GM18868 (cell line): ENCODE measurements at regions not wholly inside any gene's neighbourhood (a gene's known extent, or its start where the extent isn't known, plus 50 kb on each side); places are given as distances from the start of the nearest gene placed in this dataset.
A peak's percentile ranks its signal among the peaks of the same experiment; 100 is the strongest.

ENCODE experiments used
- ATAC-seq: cut with Tn5 transposase; IDR thresholded peaks from one replicate; pipeline ENCODE4 v1.9.1; 2021; ENCODE audit warnings: mild to moderate bottlenecking, moderate library complexity; ENCODE audit not compliant: unreplicated experiment

- ATAC-seq: no peak
Observed at GRCh38 chr4:3343358-3343757, 50.5 kb downstream of the RGS12 start.

- no peak for ATAC-seq
Observed at GRCh38 chr4:3344104-3344503, 51.3 kb downstream of the RGS12 start.

GRCh38 chr4:3344596-3344995, 51.8 kb downstream of the RGS12 start:
- ATAC-seq: no peak

GRCh38 chr4:3345384-3345783, 52.6 kb downstream of the RGS12 start:
- no peak for ATAC-seq

- ATAC-seq: no peak
Observed at GRCh38 chr4:3346146-3346545, 53.3 kb downstream of the RGS12 start.

- no peak for ATAC-seq
Observed at GRCh38 chr4:3347871-3348270, 55.0 kb downstream of the RGS12 start.

- ATAC-seq: no peak
Observed at GRCh38 chr4:3348621-3349020, 55.8 kb downstream of the RGS12 start.

GRCh38 chr4:3349116-3349515, 56.3 kb downstream of the RGS12 start:
- no peak for ATAC-seq

- ATAC-seq: no peak
Observed at GRCh38 chr4:3351997-3352396, 59.2 kb downstream of the RGS12 start.

- ATAC-seq: no peak
Observed at GRCh38 chr4:3352505-3352904, 59.7 kb downstream of the RGS12 start.

- ATAC-seq: no peak
Observed at GRCh38 chr4:3352941-3353594, 60.2 kb downstream of the RGS12 start.

- no peak for ATAC-seq
Observed at GRCh38 chr4:3353752-3354454, 61.1 kb downstream of the RGS12 start.

GRCh38 chr4:3354455-3354811, 61.6 kb downstream of the RGS12 start:
- ATAC-seq: no peak

GRCh38 chr4:3355266-3355748, 62.5 kb downstream of the RGS12 start:
- ATAC-seq: peak; percentile 84

- ATAC-seq: no peak
Observed at GRCh38 chr4:3358656-3359055, 65.8 kb downstream of the RGS12 start.

- no peak for ATAC-seq
Observed at GRCh38 chr4:3360777-3361176, 68.0 kb downstream of the RGS12 start.

- no peak for ATAC-seq
Observed at GRCh38 chr4:3361406-3361805, 68.6 kb downstream of the RGS12 start.

GRCh38 chr4:3361896-3362295, 69.1 kb downstream of the RGS12 start:
- no peak for ATAC-seq

- ATAC-seq: no peak
Observed at GRCh38 chr4:3362431-3363287, 69.8 kb downstream of the RGS12 start.

GRCh38 chr4:3363411-3364141, 70.8 kb downstream of the RGS12 start:
- ATAC-seq: no peak

GRCh38 chr4:3364199-3364598, 71.4 kb downstream of the RGS12 start:
- no peak for ATAC-seq
